Mucosa of descending colon (tissue), 3 donors: ENCODE measurements at regions not wholly inside any gene's neighbourhood (a gene's known extent, or its start where the extent isn't known, plus 50 kb on each side); places are given as distances from the start of the nearest gene placed in this dataset.

Source experiments
- ATAC-seq: fragments of 200-7000 bp; cut with Tn5 transposase; one replicate; pipeline ENCODE4 v1.9.1; 2020; ENCODE audit warnings: mild to moderate bottlenecking, moderate library complexity
- DNase-seq, 3 donors: peaks; one replicate each; pipeline ENCODE4 v3.0.0-alpha.2; 2020
- H3K36me3 ChIP-seq: fragments of 200-600 bp; one replicate; pipeline ENCODE4 v1.8.0; 2021; ENCODE audit warnings: low read depth, mild to moderate bottlenecking
- H3K4me1 ChIP-seq: fragments of 200-600 bp; one replicate; pipeline ENCODE4 v1.8.0; 2021; ENCODE audit warnings: low read depth, mild to moderate bottlenecking
- H3K4me3 ChIP-seq: fragments of 200-600 bp; one replicate; pipeline ENCODE4 v1.8.0; 2021; ENCODE audit warnings: mild to moderate bottlenecking
- H3K9me3 ChIP-seq: fragments of 200-600 bp; one replicate; pipeline ENCODE4 v1.8.0; 2021; ENCODE audit warnings: mild to moderate bottlenecking
- CTCF ChIP-seq: fragments of 200-600 bp; IDR thresholded peaks from one replicate; pipeline ENCODE4 v1.8.0; 2022; ENCODE audit warnings: antibody characterized with exemption, mild to moderate bottlenecking
- intact Hi-C, 2 donors: fragments of 100-400 bp; cut with DNase I in 1 of 2; cut with micrococcal nuclease in 1 of 2; formaldehyde crosslinking; loops; one replicate each; pipeline versions ENCODE4 v1.11.0 to v1.11.1; 2022; cut with DNase I, micrococcal nuclease
- donor health status: DM: no; HTN: no; CAD: no; lungs with moderate emphysema.
- donor health status: DM: no; HTN: no; CAD: no.
- donor health status: DM: no; HTN: yes; CAD: no.

- intact Hi-C loops: no loop called here
- no peak overlapping the region for H3K4me3 ChIP-seq
- ATAC-seq (no peak), DNase-seq (no peak)
- no peaks in the 10 kb centered on the region for H3K9me3 ChIP-seq
- no peaks in the 10 kb centered on the region for H3K4me1 ChIP-seq
- no peaks in the 10 kb centered on the region for H3K36me3 ChIP-seq
- TF ChIP-seq CTCF: no peak
These were observed 181.9 kb upstream of the ADRA1B start for GRCh38 chr5:159734366-159734765.

GRCh38 chr5:159735036-159735435, 181.2 kb upstream of the ADRA1B start:
- no peaks in the 10 kb centered on the region for H3K9me3 ChIP-seq
- no peak for TF ChIP-seq CTCF
- intact Hi-C loops: no loop called here
- DNase-seq (no peak), ATAC-seq (no peak)
- H3K4me3 ChIP-seq: no peak overlapping the region
- H3K4me1 ChIP-seq: no peaks in the 10 kb centered on the region
- no peaks in the 10 kb centered on the region for H3K36me3 ChIP-seq

GRCh38 chr5:159735749-159736660, 180.3 kb upstream of the ADRA1B start:
- ATAC-seq: no peak
- H3K4me1 ChIP-seq: no peaks in the 10 kb centered on the region
- H3K36me3 ChIP-seq: no peaks in the 10 kb centered on the region
- H3K4me3 ChIP-seq: no peak overlapping the region
- TF ChIP-seq CTCF: no peak
- H3K9me3 ChIP-seq: no peaks in the 10 kb centered on the region
- DNase-seq: no peak
- intact Hi-C loops: no loop called here

DNA sequence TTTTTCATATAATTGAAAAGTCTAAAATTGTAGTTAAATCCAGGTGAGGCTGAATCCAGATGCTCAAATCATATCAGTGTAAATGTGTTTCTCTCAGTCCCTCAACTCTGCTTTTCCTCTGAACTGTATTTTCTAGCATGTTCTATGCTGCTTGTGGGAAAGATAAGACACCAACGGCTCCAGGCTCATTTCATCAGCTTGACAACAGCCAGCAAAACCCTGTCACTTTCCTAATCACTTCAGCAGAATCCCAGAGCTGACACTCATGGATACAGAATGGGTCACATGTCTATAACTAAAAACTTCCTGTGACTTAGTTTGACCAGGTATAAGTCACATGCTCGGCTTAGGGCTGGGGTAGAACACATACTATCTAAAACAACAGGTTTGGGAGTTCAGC, 179.4 kb upstream of the ADRA1B start:
- DNase-seq (no peak), ATAC-seq (no peak)
- TF ChIP-seq CTCF: no peak

DNA sequence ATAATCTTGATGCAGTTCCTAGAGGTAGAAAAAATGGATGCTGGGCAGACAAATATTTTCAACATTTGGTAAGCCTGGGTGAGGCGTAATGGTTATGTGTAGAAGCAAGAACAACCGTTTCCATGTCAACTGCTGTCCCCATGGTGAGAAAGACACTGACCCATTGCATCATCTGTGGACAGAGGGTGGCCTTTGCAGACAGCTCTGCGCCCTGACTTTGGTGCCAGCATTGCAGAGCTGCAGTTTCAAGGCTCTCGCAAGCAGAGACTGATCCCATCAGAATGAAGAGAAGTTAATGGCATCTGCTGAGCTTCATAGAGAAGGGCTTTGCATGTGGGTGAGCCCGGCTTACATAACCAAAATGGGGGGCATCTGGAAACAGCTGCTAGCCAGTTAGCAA, 179.0 kb upstream of the ADRA1B start:
- Histone ChIP-seq H3K9me3 (no peaks in the 10 kb centered on the region), H3K36me3 (no peaks in the 10 kb centered on the region), H3K4me3 (no peak overlapping the region), H3K4me1 (no peaks in the 10 kb centered on the region)
- intact Hi-C loops: no loop called here
- no peak for TF ChIP-seq CTCF
- no peak for ATAC-seq
- DNase-seq: no peak

More for the DNA sequence above, 179.4 kb upstream of the ADRA1B start:
- intact Hi-C loops: no loop called here
- no peaks in the 10 kb centered on the region for H3K9me3 ChIP-seq
- no peaks in the 10 kb centered on the region for H3K36me3 ChIP-seq
- H3K4me1 ChIP-seq: no peaks in the 10 kb centered on the region
- H3K4me3 ChIP-seq: no peak overlapping the region
